ENCODE measurements at regions not wholly inside any gene's neighbourhood (a gene's known extent, or its start where the extent isn't known, plus 50 kb on each side); places are given as distances from the start of the nearest gene placed in this dataset.
"Not testable (repeated sequence)": the region's sequence is repeated elsewhere in the genome, so short reads cannot be mapped to it uniquely, and the experiment has no call there.

- H3K4me3 ChIP-seq (ENCODE audit: low read length) = no peak overlapping the region
- no CpG with 5 or more reads among the region's 5 CpGs for WGBS (ENCODE audit: insufficient coverage, insufficient read length)
- H3K9me3 ChIP-seq (ENCODE audit: control insufficient read depth, insufficient read depth, low read length) = no peaks in the 10 kb centered on the region
- H3K27ac ChIP-seq (ENCODE audit: low read length) = no peak overlapping the region
- H3K4me1 ChIP-seq (ENCODE audit: control insufficient read depth, insufficient read depth, low read length) = no peaks in the 10 kb centered on the region
- no peak for DNase-seq (ENCODE audit: low read depth, low spot score)
- no peaks in the 10 kb centered on the region for H3K27me3 ChIP-seq (ENCODE audit: control insufficient read depth, insufficient read depth, low read length)
- H3K36me3 ChIP-seq (ENCODE audit: control insufficient read depth, insufficient read depth, low read length) = no peaks in the 10 kb centered on the region
These were observed 162.0 kb upstream of the DTNBP1 start for GRCh38 chr6:15824811-15825210.

- DNase-seq (ENCODE audit: low read depth, low spot score) = no peak
- Histone ChIP-seq H3K36me3 (ENCODE audit: control insufficient read depth, insufficient read depth, low read length) (no peaks in the 10 kb centered on the region), H3K4me1 (ENCODE audit: control insufficient read depth, insufficient read depth, low read length) (no peaks in the 10 kb centered on the region), H3K9me3 (ENCODE audit: control insufficient read depth, insufficient read depth, low read length) (no peaks in the 10 kb centered on the region), H3K4me3 (ENCODE audit: low read length) (no peak overlapping the region), H3K27ac (ENCODE audit: low read length) (no peak overlapping the region), H3K27me3 (ENCODE audit: control insufficient read depth, insufficient read depth, low read length) (no peaks in the 10 kb centered on the region)
- no CpG with 5 or more reads among the region's 2 CpGs for WGBS (ENCODE audit: insufficient coverage, insufficient read length)
These were observed 161.1 kb upstream of the DTNBP1 start for GRCh38 chr6:15823838-15824414.

- H3K4me3 ChIP-seq (ENCODE audit: low read length) = no peak overlapping the region
- no peaks in the 10 kb centered on the region for H3K4me1 ChIP-seq (ENCODE audit: control insufficient read depth, insufficient read depth, low read length)
- no peak overlapping the region for H3K27ac ChIP-seq (ENCODE audit: low read length)
- H3K9me3 ChIP-seq (ENCODE audit: control insufficient read depth, insufficient read depth, low read length) = no peaks in the 10 kb centered on the region
- H3K36me3 ChIP-seq (ENCODE audit: control insufficient read depth, insufficient read depth, low read length) = no peaks in the 10 kb centered on the region
- H3K27me3 ChIP-seq (ENCODE audit: control insufficient read depth, insufficient read depth, low read length) = no peaks in the 10 kb centered on the region
- DNase-seq (ENCODE audit: low read depth, low spot score) = no peak
- WGBS (ENCODE audit: insufficient coverage, insufficient read length) = no CpG with 5 or more reads among the region's 1 CpG
These were observed 160.0 kb upstream of the DTNBP1 start for GRCh38 chr6:15822835-15823234.

GRCh38 chr6:15819841-15820240, 157.0 kb upstream of the DTNBP1 start:
- no peaks in the 10 kb centered on the region for H3K36me3 ChIP-seq (ENCODE audit: control insufficient read depth, insufficient read depth, low read length)
- H3K4me1 ChIP-seq (ENCODE audit: control insufficient read depth, insufficient read depth, low read length) = no peaks in the 10 kb centered on the region
- no peaks in the 10 kb centered on the region for H3K27me3 ChIP-seq (ENCODE audit: control insufficient read depth, insufficient read depth, low read length)
- no peaks in the 10 kb centered on the region for H3K9me3 ChIP-seq (ENCODE audit: control insufficient read depth, insufficient read depth, low read length)
- H3K27ac ChIP-seq (ENCODE audit: low read length) = no peak overlapping the region
- no peak overlapping the region for H3K4me3 ChIP-seq (ENCODE audit: low read length)
- no CpG with 5 or more reads among the region's 7 CpGs for WGBS (ENCODE audit: insufficient coverage, insufficient read length)
- DNase-seq (ENCODE audit: low read depth, low spot score) = no peak

DNA sequence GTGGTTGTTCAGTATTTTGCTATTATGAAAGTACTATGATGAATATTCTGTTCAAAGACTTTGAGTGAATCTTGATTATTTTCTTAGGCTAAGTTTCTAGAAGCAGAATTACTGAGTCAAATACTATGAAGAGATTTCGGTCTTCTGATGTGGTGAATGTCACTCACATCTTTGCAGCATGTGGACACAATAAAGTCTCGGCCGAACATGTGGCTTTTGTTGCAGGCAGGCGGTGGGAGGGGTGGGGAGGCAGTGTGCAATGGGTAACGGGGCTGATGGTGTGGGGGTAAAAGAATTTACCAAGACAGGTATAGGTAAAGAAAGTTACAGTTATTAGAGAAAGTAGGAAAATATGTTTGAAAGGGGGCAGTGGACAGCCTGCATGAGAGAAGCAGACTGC, 156.4 kb upstream of the DTNBP1 start:
- Histone ChIP-seq H3K27ac (ENCODE audit: low read length) (no peak overlapping the region), H3K4me1 (ENCODE audit: control insufficient read depth, insufficient read depth, low read length) (no peaks in the 10 kb centered on the region), H3K27me3 (ENCODE audit: control insufficient read depth, insufficient read depth, low read length) (no peaks in the 10 kb centered on the region), H3K36me3 (ENCODE audit: control insufficient read depth, insufficient read depth, low read length) (no peaks in the 10 kb centered on the region), H3K9me3 (ENCODE audit: control insufficient read depth, insufficient read depth, low read length) (no peaks in the 10 kb centered on the region), H3K4me3 (ENCODE audit: low read length) (no peak overlapping the region)
- no peak for DNase-seq (ENCODE audit: low read depth, low spot score)
- 100% methylated on average over 1 of the region's 5 CpGs for WGBS (ENCODE audit: insufficient coverage, insufficient read length)

GRCh38 chr6:15818491-15818890, 155.7 kb upstream of the DTNBP1 start:
- Histone ChIP-seq H3K4me1 (ENCODE audit: control insufficient read depth, insufficient read depth, low read length) (no peaks in the 10 kb centered on the region), H3K27ac (ENCODE audit: low read length) (no peak overlapping the region), H3K4me3 (ENCODE audit: low read length) (no peak overlapping the region), H3K36me3 (ENCODE audit: control insufficient read depth, insufficient read depth, low read length) (no peaks in the 10 kb centered on the region), H3K27me3 (ENCODE audit: control insufficient read depth, insufficient read depth, low read length) (no peaks in the 10 kb centered on the region), H3K9me3 (ENCODE audit: control insufficient read depth, insufficient read depth, low read length) (no peaks in the 10 kb centered on the region)
- no peak for DNase-seq (ENCODE audit: low read depth, low spot score)
- no CpG with 5 or more reads among the region's 2 CpGs for WGBS (ENCODE audit: insufficient coverage, insufficient read length)

- H3K27ac ChIP-seq (ENCODE audit: low read length) = no peak overlapping the region
- H3K27me3 ChIP-seq (ENCODE audit: control insufficient read depth, insufficient read depth, low read length) = no peaks in the 10 kb centered on the region
- H3K9me3 ChIP-seq (ENCODE audit: control insufficient read depth, insufficient read depth, low read length) = no peaks in the 10 kb centered on the region
- H3K4me1 ChIP-seq (ENCODE audit: control insufficient read depth, insufficient read depth, low read length) = no peaks in the 10 kb centered on the region
- WGBS (ENCODE audit: insufficient coverage, insufficient read length) = no CpG with 5 or more reads among the region's 7 CpGs
- DNase-seq (ENCODE audit: low read depth, low spot score) = no peak
- H3K4me3 ChIP-seq (ENCODE audit: low read length) = no peak overlapping the region
- no peaks in the 10 kb centered on the region for H3K36me3 ChIP-seq (ENCODE audit: control insufficient read depth, insufficient read depth, low read length)
These were observed 155.2 kb upstream of the DTNBP1 start for GRCh38 chr6:15818044-15818443.

DNA sequence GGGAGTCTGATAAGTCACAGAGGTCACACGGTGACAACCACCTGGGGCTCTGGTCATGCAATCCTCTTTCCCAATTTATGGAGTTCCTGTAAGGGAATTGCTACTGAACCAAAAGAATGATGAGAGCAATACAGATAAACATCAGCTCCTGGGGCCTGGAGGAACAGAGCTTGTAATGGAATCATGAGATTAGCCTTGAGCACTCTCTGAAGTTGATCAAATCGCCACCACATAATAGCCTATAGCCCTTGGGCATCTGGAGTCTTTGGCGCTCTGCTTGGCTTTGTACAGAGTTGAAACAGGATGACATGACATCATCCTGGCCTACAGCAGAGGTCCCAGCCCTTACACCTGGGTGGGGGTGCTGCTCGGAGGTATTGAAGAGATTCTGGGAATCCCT, 154.3 kb upstream of the DTNBP1 start:
- H3K4me3 ChIP-seq (ENCODE audit: low read length) = no peak overlapping the region
- no peak overlapping the region for H3K27ac ChIP-seq (ENCODE audit: low read length)
- no peaks in the 10 kb centered on the region for H3K27me3 ChIP-seq (ENCODE audit: control insufficient read depth, insufficient read depth, low read length)
- H3K9me3 ChIP-seq (ENCODE audit: control insufficient read depth, insufficient read depth, low read length) = no peaks in the 10 kb centered on the region
- no peak for DNase-seq (ENCODE audit: low read depth, low spot score)
- no peaks in the 10 kb centered on the region for H3K4me1 ChIP-seq (ENCODE audit: control insufficient read depth, insufficient read depth, low read length)
- no CpG with 5 or more reads among the region's 4 CpGs for WGBS (ENCODE audit: insufficient coverage, insufficient read length)
- no peaks in the 10 kb centered on the region for H3K36me3 ChIP-seq (ENCODE audit: control insufficient read depth, insufficient read depth, low read length)

GRCh38 chr6:15816661-15817060, 153.8 kb upstream of the DTNBP1 start:
- H3K27ac ChIP-seq (ENCODE audit: low read length) = no peak overlapping the region

GRCh38 chr6:15813698-15814097, 150.9 kb upstream of the DTNBP1 start:
- H3K27me3 ChIP-seq (ENCODE audit: control insufficient read depth, insufficient read depth, low read length); H3K4me1 ChIP-seq (ENCODE audit: control insufficient read depth, insufficient read depth, low read length); H3K27ac ChIP-seq (ENCODE audit: low read length); H3K36me3 ChIP-seq (ENCODE audit: control insufficient read depth, insufficient read depth, low read length); DNase-seq (ENCODE audit: low read depth, low spot score); H3K9me3 ChIP-seq (ENCODE audit: control insufficient read depth, insufficient read depth, low read length); H3K4me3 ChIP-seq (ENCODE audit: low read length): not testable (repeated sequence)
- WGBS (ENCODE audit: insufficient coverage, insufficient read length) = no CpG with 5 or more reads among the region's 5 CpGs

More at GRCh38 chr6:15816661-15817060, 153.8 kb upstream of the DTNBP1 start:
- no peak for DNase-seq (ENCODE audit: low read depth, low spot score)
- no peaks in the 10 kb centered on the region for H3K36me3 ChIP-seq (ENCODE audit: control insufficient read depth, insufficient read depth, low read length)
- WGBS (ENCODE audit: insufficient coverage, insufficient read length) = no CpG with 5 or more reads among the region's 2 CpGs
- H3K4me1 ChIP-seq (ENCODE audit: control insufficient read depth, insufficient read depth, low read length) = no peaks in the 10 kb centered on the region
- H3K9me3 ChIP-seq (ENCODE audit: control insufficient read depth, insufficient read depth, low read length) = no peaks in the 10 kb centered on the region
- H3K27me3 ChIP-seq (ENCODE audit: control insufficient read depth, insufficient read depth, low read length) = no peaks in the 10 kb centered on the region
- no peak overlapping the region for H3K4me3 ChIP-seq (ENCODE audit: low read length)

DNA sequence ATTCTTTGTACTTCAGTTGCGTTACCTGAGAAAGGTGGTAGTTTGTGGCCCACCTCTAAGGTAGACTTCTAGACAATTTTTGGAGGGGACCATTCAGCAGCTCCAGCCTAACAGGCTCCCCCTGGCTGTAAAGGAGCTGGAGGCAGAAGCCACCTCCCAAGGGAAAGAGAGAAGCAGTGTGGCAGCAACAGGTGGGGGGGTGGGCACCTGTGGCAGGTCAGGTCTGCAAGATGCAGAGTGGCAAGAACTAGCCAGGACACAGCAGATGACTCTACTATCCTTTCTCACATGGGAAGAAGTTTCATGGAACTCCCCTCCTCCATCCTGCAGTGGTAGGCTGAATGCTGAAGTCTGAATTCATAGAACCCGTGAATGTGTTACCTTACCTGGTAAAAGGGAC, 148.3 kb upstream of the DTNBP1 start:
- no peaks in the 10 kb centered on the region for H3K9me3 ChIP-seq (ENCODE audit: control insufficient read depth, insufficient read depth, low read length)

More for the DNA sequence above, 148.3 kb upstream of the DTNBP1 start:
- no peak overlapping the region for H3K27ac ChIP-seq (ENCODE audit: low read length)
- H3K4me1 ChIP-seq (ENCODE audit: control insufficient read depth, insufficient read depth, low read length) = no peaks in the 10 kb centered on the region
- WGBS (ENCODE audit: insufficient coverage, insufficient read length) = no CpG with 5 or more reads among the region's 2 CpGs
- no peaks in the 10 kb centered on the region for H3K27me3 ChIP-seq (ENCODE audit: control insufficient read depth, insufficient read depth, low read length)
- no peak overlapping the region for H3K4me3 ChIP-seq (ENCODE audit: low read length)
- H3K36me3 ChIP-seq (ENCODE audit: control insufficient read depth, insufficient read depth, low read length) = no peaks in the 10 kb centered on the region
- DNase-seq (ENCODE audit: low read depth, low spot score) = no peak

Data from iPS DF 6.9 (cell line).